Ovary (tissue), 7 donors: ENCODE measurements at regions not wholly inside any gene's neighbourhood (a gene's known extent, or its start where the extent isn't known, plus 50 kb on each side); places are given as distances from the start of the nearest gene placed in this dataset.

Source experiments
- DNase-seq, 5 donors: peaks; one replicate each; pipeline ENCODE4 v3.0.0-alpha.2; 2019 to 2020
- H3K27ac ChIP-seq, 2 donors: fragments of 200-600 bp; one replicate each; pipeline versions ENCODE4 v1.5.1 to v1.8.0; 2019 to 2022
- H3K27me3 ChIP-seq: fragments of 200-600 bp; one replicate; pipeline ENCODE4 v1.8.0; 2022
- H3K36me3 ChIP-seq: fragments of 200-600 bp; sonication (generic); one replicate; pipeline ENCODE4 v1.5.1; 2019
- H3K4me1 ChIP-seq: one replicate; pipeline ENCODE4 v1.8.1; 2013; ENCODE audit warnings: mild to moderate bottlenecking, moderate library complexity; ENCODE audit not compliant: insufficient read depth
- H3K4me3 ChIP-seq: fragments of 200-600 bp; sonication (generic); one replicate; pipeline ENCODE4 v1.5.1; 2017
- H3K9me3 ChIP-seq, 2 donors: fragments of 200-600 bp in 1 of 2; sonication (generic) in 1 of 2; one replicate each; pipeline versions ENCODE4 v1.5.1 to v1.8.1; 2013 to 2019; ENCODE audit warnings: mild to moderate bottlenecking in 1 of 2, moderate library complexity in 1 of 2
- CTCF ChIP-seq, 3 donors: fragments of 450-650 bp in 2 of 3; fragments of 200-600 bp in 1 of 3; IDR thresholded peaks; one replicate each; pipeline versions ENCODE4 v1.5.1 to v1.8.0; 2016 to 2022; ENCODE audit warnings: antibody characterized with exemption in 3 of 3, mild to moderate bottlenecking in 1 of 3
- EP300 ChIP-seq: sonication (generic); formaldehyde crosslinking; IDR thresholded peaks from one replicate; pipeline ENCODE4 v1.6.1; 2017; ENCODE audit warnings: antibody characterized with exemption
- POLR2A ChIP-seq: fragments of 450-650 bp; IDR thresholded peaks from one replicate; pipeline ENCODE4 v1.6.1; 2017; ENCODE audit warnings: antibody characterized with exemption, mild to moderate bottlenecking, moderate library complexity
- WGBS, 3 donors: extraction: QIAGEN DNeasy Blood & Tissue Kit in 1 of 3; methylation state at CpG; one replicate each; pipeline versions ENCODE4 v1.1.5 to v1.1.7; 2013 to 2017; 5-methylcytosine and 5-hydroxymethylcytosine counted together
- intact Hi-C, 4 donors: fragments of 100-400 bp; cut with DNase I; formaldehyde crosslinking; loops; one replicate each; pipeline versions ENCODE4 v1.11.0 to v1.15.1; 2022 to 2023
- donor health status: DM: no; HTN: no; CAD: no; lungs with moderate emphysema.
- donor health status: DM: no; HTN: no; CAD: no.
- donor health status: Bipolar disorder and iron deficiency.
- donor health status: DM: no; HTN: no; CAD: no.
- donor health status: DM: yes; HTN: yes; CAD: no.

- Histone ChIP-seq H3K4me3 (no peak overlapping the region), H3K4me1 (no peaks in the 10 kb centered on the region), H3K36me3 (no peaks in the 10 kb centered on the region), H3K27me3 (no peaks in the 10 kb centered on the region), H3K9me3 (no peaks in the 10 kb centered on the region), H3K27ac (no peak overlapping the region)
- no peak for DNase-seq
- intact Hi-C loops = no loop called here
- 84 to 96% (median 95%) methylated on average over 1 of the region's 1 CpG for WGBS, 3 donors
- TF ChIP-seq CTCF (IDR thresholded peaks at IDR 0.05) (no peak), EP300 (no peak), POLR2A (no peak)
Measured at GRCh38 chr2:195590199-195590860, 66.7 kb upstream of the SLC39A10 start.

DNA sequence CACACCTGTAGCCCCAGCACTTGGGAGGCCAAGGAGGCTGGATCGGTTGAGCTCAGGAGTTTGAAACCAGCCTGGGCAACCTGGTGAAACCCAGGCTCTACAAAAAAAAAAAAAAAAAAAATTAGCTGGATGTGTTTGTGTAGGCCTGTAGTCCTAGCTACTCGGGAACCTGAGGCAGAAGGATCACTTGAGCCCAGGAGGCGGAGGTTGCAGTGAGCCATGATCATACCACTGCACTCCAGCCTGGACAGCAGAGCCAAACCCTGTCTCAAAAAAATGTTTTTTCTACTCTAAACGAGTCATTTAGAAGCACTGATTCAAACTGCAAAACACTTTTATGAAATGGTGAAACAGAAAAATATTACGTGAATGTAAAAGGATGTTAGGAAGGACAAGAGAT lies 69.1 kb upstream of the SLC39A10 start:
- H3K36me3 ChIP-seq = no peaks in the 10 kb centered on the region
- no peak for TF ChIP-seq EP300
- TF ChIP-seq CTCF (IDR thresholded peaks at IDR 0.05) = no peak
- H3K27ac ChIP-seq = no peak overlapping the region
- no peaks in the 10 kb centered on the region for H3K27me3 ChIP-seq
- DNase-seq = no peak
- no peak overlapping the region for H3K4me3 ChIP-seq
- 77 to 82% (median 81%) methylated on average over 5 of the region's 5 CpGs for WGBS, 3 donors
- H3K9me3 ChIP-seq = no peaks in the 10 kb centered on the region
- H3K4me1 ChIP-seq = no peaks in the 10 kb centered on the region
- intact Hi-C loops = no loop called here

DNA sequence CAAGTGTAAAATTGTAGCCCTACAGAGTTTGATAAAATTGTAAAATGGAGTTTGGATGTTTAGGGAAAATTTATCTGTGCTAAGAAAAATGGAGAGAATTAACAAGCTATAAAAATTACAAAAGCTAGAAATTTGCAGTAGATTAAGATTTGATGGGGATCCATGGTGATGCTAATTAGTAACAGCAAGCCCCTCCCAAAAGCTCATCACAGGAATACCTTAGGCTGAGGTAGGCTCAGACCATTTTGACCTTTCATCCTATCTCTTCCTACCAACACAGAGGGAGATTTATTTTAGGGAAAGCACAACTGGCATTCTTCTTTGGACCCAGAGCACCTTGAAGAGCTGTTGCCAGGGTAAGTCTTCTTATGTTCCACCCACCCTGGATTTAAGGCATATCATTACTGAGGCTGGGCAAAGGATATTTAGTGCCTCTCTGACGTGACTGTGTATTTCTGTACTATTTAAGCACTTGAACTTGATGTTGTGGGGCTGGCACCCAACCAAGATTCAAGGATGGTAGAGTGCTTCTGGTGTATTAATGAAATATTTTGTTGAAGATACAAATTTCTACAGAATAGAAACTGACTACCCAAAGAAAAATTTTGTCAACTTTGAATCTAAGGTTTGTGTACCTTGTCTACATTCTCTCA lies 70.8 kb upstream of the SLC39A10 start:
- no peak for TF ChIP-seq POLR2A
- TF ChIP-seq CTCF (IDR thresholded peaks at IDR 0.05) = no peak
- TF ChIP-seq EP300 = no peak
- H3K4me1 ChIP-seq = no peaks in the 10 kb centered on the region
- intact Hi-C loops = no loop called here
- WGBS, 3 donors = 54 to 77% (median 75%) methylated on average over 1 of the region's 1 CpG
- no peaks in the 10 kb centered on the region for H3K9me3 ChIP-seq
- no peak overlapping the region for H3K4me3 ChIP-seq
- no peak overlapping the region for H3K27ac ChIP-seq
- DNase-seq = no peak
- H3K36me3 ChIP-seq = no peaks in the 10 kb centered on the region
- no peaks in the 10 kb centered on the region for H3K27me3 ChIP-seq

- Histone ChIP-seq H3K27me3 (no peaks in the 10 kb centered on the region), H3K4me3 (no peak overlapping the region), H3K9me3 (no peaks in the 10 kb centered on the region), H3K27ac (no peak overlapping the region), H3K36me3 (no peaks in the 10 kb centered on the region), H3K4me1 (no peaks in the 10 kb centered on the region)
- WGBS, 3 donors = 88 to 98% (median 93%) methylated on average over 1 of the region's 1 CpG
- intact Hi-C loops = no loop called here
- no peak for DNase-seq
- TF ChIP-seq EP300 (no peak), CTCF (IDR thresholded peaks at IDR 0.05) (no peak), POLR2A (no peak)
Measured at GRCh38 chr2:195582188-195582587, 74.8 kb upstream of the SLC39A10 start.
